ENCODE measurements at regions not wholly inside any gene's neighbourhood (a gene's known extent, or its start where the extent isn't known, plus 50 kb on each side); places are given as distances from the start of the nearest gene placed in this dataset.

DNA sequence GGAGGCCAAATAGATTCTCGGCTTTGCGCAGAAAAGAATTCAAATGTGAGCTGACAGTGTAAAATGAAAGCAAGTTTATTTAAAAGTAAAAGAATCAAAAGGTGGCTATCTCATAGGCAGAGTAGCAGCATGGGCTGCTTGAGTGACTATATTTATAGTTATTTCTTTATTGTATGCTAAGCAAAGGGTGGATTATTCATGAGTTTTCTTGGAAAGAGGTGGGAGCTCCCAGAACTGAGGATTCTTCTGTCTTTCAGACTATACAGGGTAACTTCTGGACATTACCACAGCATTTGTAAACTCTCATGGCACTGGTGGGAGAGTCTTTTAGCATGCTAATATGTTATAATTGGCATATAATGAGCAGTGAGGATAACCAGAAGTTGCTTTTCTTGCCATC, 659.9 kb downstream of the RWDD3 start:
- no TSS peak for BruUV-seq (replicated peaks)
- POLR2A ChIA-PET = no interaction called here
- no peaks in the 10 kb centered on the region for H3K4me1 ChIP-seq (replicated peaks in 1 of 2; ENCODE audit: control insufficient read depth in 2 of 2, insufficient read depth in 2 of 2, low read length in 2 of 2)

More for the DNA sequence above, 659.9 kb downstream of the RWDD3 start:
- no peaks in the 10 kb centered on the region for H3K79me2 ChIP-seq (ENCODE audit: control insufficient read depth, insufficient read depth, low read length)
- no peaks in the 10 kb centered on the region for H3K36me3 ChIP-seq (ENCODE audit: control insufficient read depth, insufficient read depth, low read length)
- WGBS (ENCODE audit: insufficient coverage, low coverage, missing lambda C conversion rate) = 4% methylated on average over 2 of the region's 2 CpGs
- TF ChIP-seq MAFK (IDR thresholded peaks at IDR 0.05; ENCODE audit: low read length) (no peak), ZNF436 (CRISPR knock-in tag; IDR thresholded peaks at IDR 0.05) (no peak), TFAM (CRISPR knock-in tag; conservative IDR thresholded peaks at IDR 0.05) (no peak), PHTF2 (CRISPR knock-in tag; IDR thresholded peaks at IDR 0.05) (no peak), ZNF695 (CRISPR knock-in tag; IDR thresholded peaks at IDR 0.05) (no peak), CBX8 (IDR thresholded peaks at IDR 0.05; ENCODE audit: borderline replicate concordance, extremely low read depth, low read depth, low read length, poor library complexity, severe bottlenecking) (no peak), BRF1 (IDR thresholded peaks at IDR 0.05; ENCODE audit: borderline replicate concordance, extremely low read depth, insufficient read length) (no peak), ETV1 (tag; conservative IDR thresholded peaks at IDR 0.05; ENCODE audit: low read depth) (no peak), CBFB (CRISPR knock-in tag; IDR thresholded peaks at IDR 0.05) (no peak), ETV6 (IDR thresholded peaks at IDR 0.05; ENCODE audit: borderline replicate concordance in 1 of 2, low read depth in 2 of 2, low read length in 1 of 2) (no peak), ETV6 (CRISPR knock-in tag; IDR thresholded peaks at IDR 0.05; ENCODE audit: borderline replicate concordance) (no peak), SAP30 (IDR thresholded peaks at IDR 0.05; ENCODE audit: borderline replicate concordance, insufficient read depth, low read depth, low read length, poor library complexity, severe bottlenecking) (no peak), BHLHE40 (IDR thresholded peaks at IDR 0.05; ENCODE audit: low read length) (no peak), PYGO2 (tag; IDR thresholded peaks at IDR 0.05) (no peak), ZNF764 (CRISPR knock-in tag; IDR thresholded peaks at IDR 0.05; ENCODE audit: low read depth) (no peak)
- TF ChIP-seq, protein P1, sequence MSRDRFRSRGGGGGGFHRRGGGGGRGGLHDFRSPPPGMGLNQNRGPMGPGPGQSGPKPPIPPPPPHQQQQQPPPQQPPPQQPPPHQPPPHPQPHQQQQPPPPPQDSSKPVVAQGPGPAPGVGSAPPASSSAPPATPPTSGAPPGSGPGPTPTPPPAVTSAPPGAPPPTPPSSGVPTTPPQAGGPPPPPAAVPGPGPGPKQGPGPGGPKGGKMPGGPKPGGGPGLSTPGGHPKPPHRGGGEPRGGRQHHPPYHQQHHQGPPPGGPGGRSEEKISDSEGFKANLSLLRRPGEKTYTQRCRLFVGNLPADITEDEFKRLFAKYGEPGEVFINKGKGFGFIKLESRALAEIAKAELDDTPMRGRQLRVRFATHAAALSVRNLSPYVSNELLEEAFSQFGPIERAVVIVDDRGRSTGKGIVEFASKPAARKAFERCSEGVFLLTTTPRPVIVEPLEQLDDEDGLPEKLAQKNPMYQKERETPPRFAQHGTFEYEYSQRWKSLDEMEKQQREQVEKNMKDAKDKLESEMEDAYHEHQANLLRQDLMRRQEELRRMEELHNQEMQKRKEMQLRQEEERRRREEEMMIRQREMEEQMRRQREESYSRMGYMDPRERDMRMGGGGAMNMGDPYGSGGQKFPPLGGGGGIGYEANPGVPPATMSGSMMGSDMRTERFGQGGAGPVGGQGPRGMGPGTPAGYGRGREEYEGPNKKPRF (IDR thresholded peaks at IDR 0.05; ENCODE audit: low read depth, low read length) = no peak
- no peaks in the 10 kb centered on the region for H3K27me3 ChIP-seq (ENCODE audit: control insufficient read depth in 2 of 2, insufficient read depth in 2 of 2, low read length in 2 of 2)
- DNase-seq (ENCODE audit: extremely low read depth in 1 of 4, low spot score in 3 of 4) = no peak
- FAIRE-seq = no peak
- H3K9me3 ChIP-seq (replicated peaks; ENCODE audit: control insufficient read depth, insufficient read depth, low read depth, low read length) = no peaks in the 10 kb centered on the region
- H3K4me3 ChIP-seq = no peak overlapping the region
- intact Hi-C loops (cut with micrococcal nuclease) = no loop called here
- CTCF ChIA-PET (ENCODE audit: low intra/inter-chr PET ratio) = no interaction called here
- in situ Hi-C loops (cut with MboI) = no loop called here
- H3K4me2 ChIP-seq (ENCODE audit: insufficient read depth, low read length) = no peak overlapping the region
- H3K9me1 ChIP-seq (ENCODE audit: control insufficient read depth, insufficient read depth, low read length) = no peaks in the 10 kb centered on the region
- no peak for ATAC-seq
- H4K20me1 ChIP-seq (replicated peaks; ENCODE audit: control insufficient read depth, insufficient read depth, low read length) = no peaks in the 10 kb centered on the region
- H3K9ac ChIP-seq (ENCODE audit: insufficient read depth in 1 of 2, low read depth in 2 of 2, low read length in 2 of 2) = no peak overlapping the region
- H2AFZ ChIP-seq (ENCODE audit: low read depth, low read length) = no peak overlapping the region
- no peak overlapping the region for H3K27ac ChIP-seq (ENCODE audit: extremely low read depth, low read depth, low read length)
